ENCODE measurements at regions not wholly inside any gene's neighbourhood (a gene's known extent, or its start where the extent isn't known, plus 50 kb on each side); places are given as distances from the start of the nearest gene placed in this dataset.

GRCh38 chr5:143759396-143760130 lies 52.4 kb upstream of the HMHB1 start:
- H3K23ac ChIP-seq (ENCODE audit: insufficient read length): no peak overlapping the region
- no peak overlapping the region for H3K27ac ChIP-seq (ENCODE audit: low read depth, low read length)
- no peaks in the 10 kb centered on the region for H3K27me3 ChIP-seq (replicated peaks in 1 of 4; ENCODE audit: control insufficient read depth in 3 of 4, extremely low read depth in 1 of 4, insufficient read depth in 3 of 4, low read length in 3 of 4)
- DNase-seq (ENCODE audit: low read depth in 1 of 2, low spot score in 2 of 2): no peak
- H3K36me3 ChIP-seq (ENCODE audit: control insufficient read depth in 2 of 4, insufficient read depth in 4 of 4, low read length in 3 of 4): no peaks in the 10 kb centered on the region
- ChIA-PET POLR2A (ENCODE audit: partially characterized antibody) (no interaction called here), CTCF (ENCODE audit: partially characterized antibody) (interaction anchor here (2.8 kb wide), 1 partner anchor 7 kb away, joined by 9 read pairs; no protein-coding TSS in a partner anchor)
- no peak overlapping the region for H3K9ac ChIP-seq (replicated peaks in 1 of 4; ENCODE audit: extremely low read depth in 1 of 4, low read depth in 3 of 4, low read length in 3 of 4)
- no peak overlapping the region for H4K91ac ChIP-seq (replicated peaks; ENCODE audit: insufficient read length, low read length)
- H3K9me3 ChIP-seq (ENCODE audit: insufficient read depth in 2 of 2, low read depth in 1 of 2, low read length in 1 of 2): no peaks in the 10 kb centered on the region
- no peaks in the 10 kb centered on the region for H3K23me2 ChIP-seq (ENCODE audit: low read depth, low read length)
- no peak overlapping the region for H2BK12ac ChIP-seq (ENCODE audit: low read depth, low read length)
- no peaks in the 10 kb centered on the region for H3K79me2 ChIP-seq (ENCODE audit: control insufficient read depth in 1 of 2, insufficient read depth in 2 of 2, low read length in 2 of 2)
- no peaks in the 10 kb centered on the region for H3K4me1 ChIP-seq (replicated peaks in 1 of 4; ENCODE audit: control insufficient read depth in 3 of 4, insufficient read depth in 4 of 4, low read length in 3 of 4)
- no peak overlapping the region for H2AK5ac ChIP-seq (ENCODE audit: low read depth, low read length)
- H2BK120ac ChIP-seq (replicated peaks; ENCODE audit: low read depth, low read length): no peak overlapping the region
- no peaks in the 10 kb centered on the region for H4K20me1 ChIP-seq (replicated peaks in 1 of 2; ENCODE audit: control insufficient read depth in 1 of 2, insufficient read depth in 2 of 2, low read length in 2 of 2)
- no peak overlapping the region for H3K4me2 ChIP-seq (ENCODE audit: insufficient read depth in 1 of 2, low read depth in 2 of 2, low read length in 2 of 2)
- no peak overlapping the region for H3K4ac ChIP-seq (replicated peaks; ENCODE audit: insufficient read length, low read depth, low read length)
- no peaks in the 10 kb centered on the region for H3K79me1 ChIP-seq (ENCODE audit: low read depth, low read length)
- no peak overlapping the region for H4K8ac ChIP-seq (ENCODE audit: extremely low read depth, insufficient read depth, low read length)
- no peak overlapping the region for H2BK5ac ChIP-seq (ENCODE audit: low read depth, low read length)
- H2AFZ ChIP-seq (ENCODE audit: low read length): no peak overlapping the region
- no peak overlapping the region for H3K4me3 ChIP-seq (ENCODE audit: extremely low read depth in 1 of 4, insufficient read depth in 2 of 4, low read depth in 3 of 4, low read length in 4 of 4)
- H2BK20ac ChIP-seq (ENCODE audit: low read length): no peak overlapping the region
- no peak for FAIRE-seq
- no peak overlapping the region for H4K5ac ChIP-seq (ENCODE audit: insufficient read length, low read depth, low read length)
- no peak overlapping the region for H3K18ac ChIP-seq (ENCODE audit: extremely low read depth, low read length)
- 95% methylated on average over 1 of the region's 1 CpG; no CpG with 5 or more reads in 1 of the 2 experiments for WGBS, 2 experiments (ENCODE audit: extremely low coverage in 1 of 2, insufficient coverage in 1 of 2, insufficient read length in 1 of 2, insufficient replicate concordance in 2 of 2, low coverage in 1 of 2, low lambda C conversion rate in 2 of 2, missing lambda C conversion rate in 1 of 2)
- no peak overlapping the region for H3K56ac ChIP-seq (replicated peaks; ENCODE audit: insufficient read length, low read depth, low read length)
- H2BK15ac ChIP-seq (ENCODE audit: low read length): no peak overlapping the region
- H3K14ac ChIP-seq (ENCODE audit: insufficient read length): no peak overlapping the region
- no peak for TF ChIP-seq ZNF274 (IDR thresholded peaks at IDR 0.05; ENCODE audit: borderline replicate concordance, extremely low read depth, low read length)
- no peak for TF ChIP-seq MAX (IDR thresholded peaks at IDR 0.05)
- TF ChIP-seq CREB1 (IDR thresholded peaks at IDR 0.05): no peak
- TF ChIP-seq USF2 (IDR thresholded peaks at IDR 0.05; ENCODE audit: low read length): no peak
- no peak for TF ChIP-seq HDAC6 (IDR thresholded peaks at IDR 0.05; ENCODE audit: low read depth, low read length)
- no peak for TF ChIP-seq SIX5 (IDR thresholded peaks at IDR 0.05; ENCODE audit: low read depth, low read length)
- no peak for TF ChIP-seq ATF3 (IDR thresholded peaks at IDR 0.05; ENCODE audit: insufficient read depth, low read depth, low read length)
- TF ChIP-seq CTBP2 (IDR thresholded peaks at IDR 0.05; ENCODE audit: borderline replicate concordance, insufficient read depth, insufficient read length, low read length): no peak
- no peak for TF ChIP-seq CTCF (IDR thresholded peaks at IDR 0.05; ENCODE audit: control extremely low read depth in 1 of 3, insufficient read depth in 1 of 3, low read depth in 1 of 3, low read length in 3 of 3)
